ENCODE measurements at regions not wholly inside any gene's neighbourhood (a gene's known extent, or its start where the extent isn't known, plus 50 kb on each side); places are given as distances from the start of the nearest gene placed in this dataset.

- no peaks in the 10 kb centered on the region for H3K36me3 ChIP-seq (replicated peaks in 1 of 2; ENCODE audit: insufficient read depth in 1 of 2, low read depth in 2 of 2)
- no peak overlapping the region for H3K27ac ChIP-seq
- 49 to 72% methylated on average over 2 of the region's 2 CpGs for WGBS, 2 donors
- no peaks in the 10 kb centered on the region for H3K4me1 ChIP-seq
- H3K9me3 ChIP-seq = no peaks in the 10 kb centered on the region
- H3K27me3 ChIP-seq = no peaks in the 10 kb centered on the region
- intact Hi-C loops (cut with DNase I) = no loop called here
- DNase-seq (no peak), ATAC-seq (no peak)
- no peak overlapping the region for H3K4me3 ChIP-seq
- no peak for TF ChIP-seq POLR2A (IDR thresholded peaks at IDR 0.05)
- no peak for TF ChIP-seq CTCF (IDR thresholded peaks at IDR 0.05)
These were observed 267.6 kb downstream of the PLPP3 start for GRCh38 chr1:56311766-56312165.

GRCh38 chr1:56310945-56311344 lies 268.4 kb downstream of the PLPP3 start:
- Histone ChIP-seq H3K4me3 (no peak overlapping the region), H3K4me1 (no peaks in the 10 kb centered on the region), H3K9me3 (no peaks in the 10 kb centered on the region), H3K27ac (no peak overlapping the region), H3K27me3 (no peaks in the 10 kb centered on the region), H3K36me3 (replicated peaks in 1 of 2; ENCODE audit: insufficient read depth in 1 of 2, low read depth in 2 of 2) (no peaks in the 10 kb centered on the region)
- DNase-seq = no peak
- no peak for ATAC-seq
- WGBS, 2 donors = 77 to 81% methylated on average over 3 of the region's 3 CpGs
- intact Hi-C loops (cut with DNase I) = no loop called here
- TF ChIP-seq CTCF (IDR thresholded peaks at IDR 0.05) (no peak), POLR2A (IDR thresholded peaks at IDR 0.05) (no peak)

- no peak for ATAC-seq
- H3K36me3 ChIP-seq (replicated peaks in 1 of 2; ENCODE audit: insufficient read depth in 1 of 2, low read depth in 2 of 2) = no peaks in the 10 kb centered on the region
- no peaks in the 10 kb centered on the region for H3K9me3 ChIP-seq
- H3K4me3 ChIP-seq = no peak overlapping the region
- DNase-seq = no peak
- TF ChIP-seq POLR2A (IDR thresholded peaks at IDR 0.05) (no peak), CTCF (IDR thresholded peaks at IDR 0.05) (no peak)
- H3K27ac ChIP-seq = no peak overlapping the region
- H3K27me3 ChIP-seq = no peaks in the 10 kb centered on the region
- no peaks in the 10 kb centered on the region for H3K4me1 ChIP-seq
- 71 to 84% methylated on average over 1 of the region's 1 CpG for WGBS, 2 donors
- intact Hi-C loops (cut with DNase I) = no loop called here
These were observed 270.3 kb downstream of the PLPP3 start for GRCh38 chr1:56309065-56309464.

- 70 to 75% methylated on average over 4 of the region's 4 CpGs for WGBS, 2 donors
These were observed 274.4 kb downstream of the PLPP3 start for GRCh38 chr1:56304975-56305374.

More at GRCh38 chr1:56304975-56305374, 274.4 kb downstream of the PLPP3 start:
- H3K27me3 ChIP-seq = no peaks in the 10 kb centered on the region
- DNase-seq (no peak), ATAC-seq (no peak)
- no peaks in the 10 kb centered on the region for H3K9me3 ChIP-seq
- H3K27ac ChIP-seq = no peak overlapping the region
- no peaks in the 10 kb centered on the region for H3K4me1 ChIP-seq
- H3K4me3 ChIP-seq = no peak overlapping the region
- TF ChIP-seq POLR2A (IDR thresholded peaks at IDR 0.05) = no peak
- no peak for TF ChIP-seq CTCF (IDR thresholded peaks at IDR 0.05)
- intact Hi-C loops (cut with DNase I) = no loop called here
- H3K36me3 ChIP-seq (replicated peaks in 1 of 2; ENCODE audit: insufficient read depth in 1 of 2, low read depth in 2 of 2) = no peaks in the 10 kb centered on the region
